Heart right ventricle (tissue), 16 donors: ENCODE measurements at regions not wholly inside any gene's neighbourhood (a gene's known extent, or its start where the extent isn't known, plus 50 kb on each side); places are given as distances from the start of the nearest gene placed in this dataset.

ENCODE experiments used
- ATAC-seq, 8 donors: fragments of 200-7000 bp; cut with Tn5 transposase; one replicate each; pipeline ENCODE4 v1.9.1; 2020; ENCODE audit warnings: mild to moderate bottlenecking in 8 of 8, moderate library complexity in 8 of 8, moderate number of reproducible peaks in 1 of 8
- DNase-seq, 2 donors: peaks; one replicate each; pipeline ENCODE4 v3.0.0-alpha.2; 2020
- H3K27ac ChIP-seq, 10 donors: fragments of 200-600 bp; sonication (generic) in 2 of 10; one replicate each; pipeline versions ENCODE4 v1.5.0 to v1.8.0; 2020 to 2022; ENCODE audit warnings: mild to moderate bottlenecking in 3 of 10
- H3K27me3 ChIP-seq, 7 donors: fragments of 200-600 bp; one replicate each; pipeline ENCODE4 v1.8.0; 2021 to 2022; ENCODE audit warnings: mild to moderate bottlenecking in 2 of 7
- H3K36me3 ChIP-seq, 9 donors: fragments of 200-600 bp; sonication (generic) in 1 of 9; one replicate each; pipeline versions ENCODE4 v1.5.0 to v1.8.0; 2020 to 2022; ENCODE audit warnings: mild to moderate bottlenecking in 2 of 9
- H3K4me1 ChIP-seq, 9 donors: fragments of 200-600 bp; sonication (generic) in 1 of 9; one replicate each; pipeline versions ENCODE4 v1.5.0 to v1.8.0; 2020 to 2022; ENCODE audit warnings: mild to moderate bottlenecking in 4 of 9
- H3K4me3 ChIP-seq, 10 donors: fragments of 200-600 bp; sonication (generic) in 2 of 10; one replicate each; pipeline versions ENCODE4 v1.5.0 to v1.8.0; 2020 to 2022; ENCODE audit warnings: mild to moderate bottlenecking in 7 of 10, moderate library complexity in 2 of 10
- H3K9me3 ChIP-seq, 11 donors: fragments of 200-600 bp in 10 of 11; sonication (generic) in 2 of 11; one replicate each; pipeline versions ENCODE4 v1.5.0 to v1.8.0; 2013 to 2022; ENCODE audit warnings: mild to moderate bottlenecking in 2 of 11, control low read depth in 1 of 11, moderate library complexity in 1 of 11
- WGBS, 2 donors: extraction: QIAGEN DNeasy Blood & Tissue Kit; methylation state at CpG; one replicate each; pipeline ENCODE4 v1.1.7; 2013; ENCODE audit warnings: inconsistent platforms in 1 of 2; 5-methylcytosine and 5-hydroxymethylcytosine counted together
- intact Hi-C, 10 donors: fragments of 100-400 bp; cut with DNase I; formaldehyde crosslinking; loops; one replicate each; pipeline versions ENCODE4 v1.11.1 to v1.14.2; 2022
- TF ChIP-seq, protein P1 (sequence below), 9 donors: fragments of 200-600 bp; sonication (generic) in 2 of 9; IDR thresholded peaks; one replicate each; pipeline versions ENCODE4 v1.5.0 to v1.8.0; 2021 to 2022; ENCODE audit warnings: antibody characterized with exemption in 9 of 9, mild to moderate bottlenecking in 5 of 9, moderate library complexity in 1 of 9
- donor health status: Arrhythmogenic right ventricular cardiomyopathy.
- donor health status: ischemic (EF 13 %, LVEDD 7.1; RV severe dilation, severe dysfunction).
- donor health status: healthy with polysubstance abuse.
- donor health status: DM: no; HTN: yes; CAD: no.
- donor health status: DM: no; HTN: no; CAD: no.
- donor health status: ischemic (EF 25% LVEDD 6.9; RV normal size, moderate dysfunction).
- donor health status: ischemic (EF 25% LVEDD 5.7; RV mildly dilated, moderate dysfunction).
- donor health status: healthy.
- donor health status: DM: yes; HTN: yes; CAD: no.
- donor health status: Ischemic cardiomyopathy.
- donor health status: ischemic (EF 35%, LVEDD 5.7; RV mildly dilated, moderate dysfunction).
- donor health status: nonischemic (EF 11% LVEDD 7.7; RV severe dilation, severe dysfunction).
- donor health status: DM: yes; HTN: yes; CAD: no.
- donor health status: PGD.
- donor health status: ischemic (EF 29% LVEDD 5.4; RV normal size, mild dysfunction).
- donor health status: nonischemic (EF 23%, LVEDD 6.1; RV moderate dilation, normal function).

DNA sequence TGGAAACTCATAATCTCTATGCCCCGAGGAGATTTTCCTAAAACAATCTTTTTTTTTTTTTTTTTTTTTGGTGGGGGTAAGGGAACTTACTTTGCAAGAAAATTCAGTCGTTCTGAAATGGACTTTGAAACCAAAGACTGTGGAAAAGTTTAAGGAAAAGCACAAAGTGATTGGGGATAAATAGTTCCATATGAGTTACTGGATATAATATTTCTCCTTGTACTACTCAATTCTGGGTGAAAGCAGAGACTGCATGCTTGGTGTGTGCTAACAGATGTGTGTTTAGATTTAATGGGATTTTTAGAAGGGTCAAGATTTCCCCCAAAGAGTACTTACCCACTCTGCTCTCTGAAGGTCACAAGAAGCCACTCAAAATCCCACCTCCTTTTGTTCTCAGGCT, 204.9 kb upstream of the USP24 start:
- Histone ChIP-seq H3K27me3 (no peaks in the 10 kb centered on the region), H3K27ac (no peak overlapping the region), H3K4me3 (no peak overlapping the region), H3K9me3 (peaks cover 0 to 21% (median 6%) of the 10 kb centered on the region in 11 donors), H3K4me1 (no peaks in the 10 kb centered on the region), H3K36me3 (no peaks in the 10 kb centered on the region)
- TF ChIP-seq, protein P1, sequence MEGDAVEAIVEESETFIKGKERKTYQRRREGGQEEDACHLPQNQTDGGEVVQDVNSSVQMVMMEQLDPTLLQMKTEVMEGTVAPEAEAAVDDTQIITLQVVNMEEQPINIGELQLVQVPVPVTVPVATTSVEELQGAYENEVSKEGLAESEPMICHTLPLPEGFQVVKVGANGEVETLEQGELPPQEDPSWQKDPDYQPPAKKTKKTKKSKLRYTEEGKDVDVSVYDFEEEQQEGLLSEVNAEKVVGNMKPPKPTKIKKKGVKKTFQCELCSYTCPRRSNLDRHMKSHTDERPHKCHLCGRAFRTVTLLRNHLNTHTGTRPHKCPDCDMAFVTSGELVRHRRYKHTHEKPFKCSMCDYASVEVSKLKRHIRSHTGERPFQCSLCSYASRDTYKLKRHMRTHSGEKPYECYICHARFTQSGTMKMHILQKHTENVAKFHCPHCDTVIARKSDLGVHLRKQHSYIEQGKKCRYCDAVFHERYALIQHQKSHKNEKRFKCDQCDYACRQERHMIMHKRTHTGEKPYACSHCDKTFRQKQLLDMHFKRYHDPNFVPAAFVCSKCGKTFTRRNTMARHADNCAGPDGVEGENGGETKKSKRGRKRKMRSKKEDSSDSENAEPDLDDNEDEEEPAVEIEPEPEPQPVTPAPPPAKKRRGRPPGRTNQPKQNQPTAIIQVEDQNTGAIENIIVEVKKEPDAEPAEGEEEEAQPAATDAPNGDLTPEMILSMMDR (IDR thresholded peaks at IDR 0.05) = no peak
- intact Hi-C loops = no loop called here
- DNase-seq (no peak), ATAC-seq (no peak)
- WGBS, 2 donors = 85 to 87% methylated on average over 2 of the region's 2 CpGs

DNA sequence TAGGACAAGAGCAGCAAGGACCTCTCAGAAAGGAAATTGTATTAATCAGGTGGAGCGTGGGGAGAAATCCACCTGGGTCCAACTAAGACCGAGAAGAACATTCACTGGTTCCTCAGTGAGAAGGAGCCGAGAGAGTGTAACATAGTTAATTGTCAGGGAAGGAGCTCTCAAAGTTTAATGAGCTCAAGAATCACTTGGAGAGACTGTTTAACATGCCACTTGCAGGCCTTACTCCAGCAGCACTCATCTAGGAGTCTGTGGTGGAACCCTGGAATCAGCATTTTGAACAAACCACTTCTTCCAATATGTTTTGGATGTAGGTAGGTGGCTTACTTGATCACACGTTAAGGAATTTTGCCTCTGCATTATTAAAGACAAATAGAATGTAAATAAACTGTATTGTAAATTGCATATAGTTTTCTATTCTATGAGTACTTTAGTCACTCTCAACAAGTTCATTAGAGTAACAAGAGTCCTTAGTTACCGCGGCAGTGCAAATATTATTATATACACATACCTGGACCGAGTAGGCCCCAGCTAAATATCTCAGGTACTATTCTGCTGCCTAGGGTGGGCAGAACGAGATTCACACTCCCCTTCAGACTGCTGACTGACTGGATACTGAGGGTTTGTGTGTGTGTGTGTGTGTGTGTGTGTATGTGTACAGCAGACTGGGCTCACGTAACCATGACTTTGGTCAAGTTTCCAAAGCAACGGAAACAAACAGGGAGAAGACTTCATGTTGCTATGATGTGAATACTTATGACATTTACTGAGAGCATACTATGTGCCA, 203.2 kb upstream of the USP24 start:
- ATAC-seq = no peak
- intact Hi-C loops = no loop called here
- H3K4me1 ChIP-seq = no peaks in the 10 kb centered on the region
- peaks cover 0 to 22% (median 6%) of the 10 kb centered on the region in 11 donors for H3K9me3 ChIP-seq
- no peaks in the 10 kb centered on the region for H3K27me3 ChIP-seq
- no peak for DNase-seq
- TF ChIP-seq, protein P1 (IDR thresholded peaks at IDR 0.05) = no peak
- H3K36me3 ChIP-seq = no peaks in the 10 kb centered on the region
- H3K4me3 ChIP-seq = no peak overlapping the region
- no peak overlapping the region for H3K27ac ChIP-seq
- 95 to 96% methylated on average over 10 of the region's 10 CpGs for WGBS, 2 donors

DNA sequence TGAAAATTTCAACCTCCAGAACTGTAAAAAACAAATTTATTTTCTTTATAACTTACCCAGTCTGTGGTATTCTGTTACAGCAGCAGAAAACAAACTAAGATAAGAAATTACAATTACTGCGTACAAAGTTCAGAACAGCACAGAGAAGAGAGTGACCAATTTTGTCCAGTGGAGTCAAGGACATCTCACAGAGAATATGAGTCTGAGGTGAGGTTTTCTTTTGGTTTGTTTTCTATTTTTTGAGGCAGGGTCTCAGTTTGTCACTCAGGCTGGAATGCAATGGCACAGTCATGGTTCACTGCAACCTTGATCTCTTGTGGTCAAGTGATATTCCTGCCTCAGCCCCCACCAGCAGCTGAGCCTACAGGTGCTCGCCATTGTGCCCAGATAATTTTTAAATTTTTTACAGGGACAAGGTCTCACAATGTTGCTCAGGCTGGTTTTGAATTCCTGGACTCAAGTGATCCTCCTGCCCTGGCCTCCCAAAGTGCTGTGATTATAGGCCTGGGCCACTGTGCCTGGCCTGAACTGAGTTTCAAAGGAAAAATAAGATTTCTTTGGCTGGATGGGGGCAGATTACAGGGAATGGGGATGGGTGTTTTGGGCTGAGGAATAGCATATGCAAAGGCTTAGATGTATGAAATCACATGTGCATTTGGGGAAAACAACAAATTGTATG, 201.1 kb upstream of the USP24 start:
- Histone ChIP-seq H3K4me1 (no peaks in the 10 kb centered on the region), H3K36me3 (no peaks in the 10 kb centered on the region), H3K9me3 (peaks cover 0 to 27% (median 0%) of the 10 kb centered on the region in 11 donors), H3K27ac (no peak overlapping the region), H3K4me3 (no peak overlapping the region), H3K27me3 (no peaks in the 10 kb centered on the region)
- TF ChIP-seq, protein P1 (IDR thresholded peaks at IDR 0.05) = no peak
- no peak for ATAC-seq
- 96% methylated on average over 2 of the region's 2 CpGs for WGBS, 2 donors
- intact Hi-C loops = no loop called here
- no peak for DNase-seq

DNA sequence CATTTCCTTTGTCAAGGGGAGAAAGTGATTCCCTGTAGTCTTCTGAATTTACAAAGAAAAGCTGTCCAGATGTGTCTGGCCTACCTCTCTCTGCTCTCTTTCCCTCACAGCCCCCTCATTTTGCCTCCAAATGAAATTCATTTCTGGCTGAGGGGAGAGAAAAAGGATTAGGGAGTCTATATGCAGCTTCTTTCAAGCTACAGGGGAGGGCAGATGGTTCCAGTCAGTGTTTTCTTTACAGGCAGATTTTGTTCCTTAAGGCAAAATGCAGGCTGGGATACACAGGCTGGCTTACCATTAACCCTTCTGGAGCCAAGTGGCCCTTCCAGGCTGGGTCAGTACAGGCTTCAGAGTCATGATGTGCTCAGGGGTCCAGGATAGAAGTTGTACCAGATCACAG, 198.1 kb upstream of the USP24 start:
- no peak for ATAC-seq
- H3K27me3 ChIP-seq = no peaks in the 10 kb centered on the region
- H3K4me3 ChIP-seq = no peak overlapping the region
- TF ChIP-seq, protein P1 (IDR thresholded peaks at IDR 0.05) = no peak
- DNase-seq = no peak
- H3K9me3 ChIP-seq = peaks cover 0 to 27% (median 0%) of the 10 kb centered on the region in 11 donors
- H3K36me3 ChIP-seq = no peaks in the 10 kb centered on the region
- intact Hi-C loops = no loop called here
- no peaks in the 10 kb centered on the region for H3K4me1 ChIP-seq
- no peak overlapping the region for H3K27ac ChIP-seq
